Tibial artery (tissue), 4 donors: ENCODE measurements at regions not wholly inside any gene's neighbourhood (a gene's known extent, or its start where the extent isn't known, plus 50 kb on each side); places are given as distances from the start of the nearest gene placed in this dataset.

ENCODE experiments used
- DNase-seq, 2 donors: peaks; one replicate each; pipeline ENCODE4 v3.0.0-alpha.2; 2019
- H3K27ac ChIP-seq, 2 donors: fragments of 200-600 bp; sonication (generic) in 1 of 2; 1 replicate in 1 of 2; 2 replicates in 1 of 2; pipeline ENCODE4 v1.5.1; 2018 to 2019; ENCODE audit warnings: mild to moderate bottlenecking in 1 of 2
- H3K27me3 ChIP-seq, 2 donors: fragments of 200-600 bp; sonication (generic) in 1 of 2; one replicate each; pipeline versions ENCODE4 v1.5.1 to v1.6.0; 2016 to 2019
- H3K36me3 ChIP-seq, 3 donors: fragments of 200-600 bp; sonication (generic) in 2 of 3; one replicate each; pipeline ENCODE4 v1.5.1; 2016 to 2019; ENCODE audit warnings: mild to moderate bottlenecking in 2 of 3
- H3K4me1 ChIP-seq, 4 donors: fragments of 200-600 bp; sonication (generic) in 2 of 4; 1 replicate in 3 of 4; 2 replicates in 1 of 4; pipeline ENCODE4 v1.5.1; 2016 to 2019
- H3K4me3 ChIP-seq, 2 donors: fragments of 200-600 bp; sonication (generic) in 1 of 2; 1 replicate in 1 of 2; 2 replicates in 1 of 2; pipeline ENCODE4 v1.5.1; 2018 to 2019; ENCODE audit warnings: mild to moderate bottlenecking in 2 of 2
- H3K9me3 ChIP-seq, 3 donors: fragments of 200-600 bp; sonication (generic) in 1 of 3; one replicate each; pipeline ENCODE4 v1.5.1; 2016 to 2019
- intact Hi-C: fragments of 100-400 bp; cut with DNase I; formaldehyde crosslinking; loops from one replicate; pipeline ENCODE4 v1.15.0; 2023; ENCODE audit warnings: low total_unique reads
- TF ChIP-seq, protein P1 (sequence below), 2 experiments: fragments of 200-600 bp in 1 of 2; fragments of 450-650 bp in 1 of 2; IDR thresholded peaks; one replicate each; pipeline ENCODE4 v1.5.1; 2017 to 2019; ENCODE audit warnings: antibody characterized with exemption in 2 of 2, mild to moderate bottlenecking in 1 of 2, moderate library complexity in 1 of 2

DNA sequence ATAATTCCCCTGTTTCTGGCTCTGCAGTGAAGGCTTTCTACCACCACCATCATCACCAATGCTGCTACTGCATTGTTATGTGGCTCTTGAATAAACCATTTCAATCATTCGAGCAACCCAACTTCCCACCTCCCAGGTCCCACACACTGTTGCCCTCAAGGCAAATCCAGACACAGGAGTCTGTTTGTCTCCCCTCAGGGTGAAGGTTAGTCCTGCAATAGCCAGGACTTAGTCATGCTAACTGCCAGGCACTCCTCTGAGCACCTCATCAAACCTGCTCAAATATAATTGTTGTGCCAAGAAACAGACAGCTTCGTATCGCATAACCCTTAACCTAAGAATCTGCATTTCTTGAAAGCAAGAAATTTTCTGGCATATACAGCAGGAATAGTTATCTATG lies 213.2 kb downstream of the KDR start:
- Histone ChIP-seq H3K9me3 (no peaks in the 10 kb centered on the region), H3K27ac (peak overlapping the region in 1 of 2 donors; percentile 13), H3K4me3 (no peak overlapping the region), H3K27me3 (no peaks in the 10 kb centered on the region), H3K36me3 (no peaks in the 10 kb centered on the region), H3K4me1 (peaks cover 0 to 58% (median 28%) of the 10 kb centered on the region in 4 donors)
- DNase-seq = no peak
- TF ChIP-seq, protein P1, sequence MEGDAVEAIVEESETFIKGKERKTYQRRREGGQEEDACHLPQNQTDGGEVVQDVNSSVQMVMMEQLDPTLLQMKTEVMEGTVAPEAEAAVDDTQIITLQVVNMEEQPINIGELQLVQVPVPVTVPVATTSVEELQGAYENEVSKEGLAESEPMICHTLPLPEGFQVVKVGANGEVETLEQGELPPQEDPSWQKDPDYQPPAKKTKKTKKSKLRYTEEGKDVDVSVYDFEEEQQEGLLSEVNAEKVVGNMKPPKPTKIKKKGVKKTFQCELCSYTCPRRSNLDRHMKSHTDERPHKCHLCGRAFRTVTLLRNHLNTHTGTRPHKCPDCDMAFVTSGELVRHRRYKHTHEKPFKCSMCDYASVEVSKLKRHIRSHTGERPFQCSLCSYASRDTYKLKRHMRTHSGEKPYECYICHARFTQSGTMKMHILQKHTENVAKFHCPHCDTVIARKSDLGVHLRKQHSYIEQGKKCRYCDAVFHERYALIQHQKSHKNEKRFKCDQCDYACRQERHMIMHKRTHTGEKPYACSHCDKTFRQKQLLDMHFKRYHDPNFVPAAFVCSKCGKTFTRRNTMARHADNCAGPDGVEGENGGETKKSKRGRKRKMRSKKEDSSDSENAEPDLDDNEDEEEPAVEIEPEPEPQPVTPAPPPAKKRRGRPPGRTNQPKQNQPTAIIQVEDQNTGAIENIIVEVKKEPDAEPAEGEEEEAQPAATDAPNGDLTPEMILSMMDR (IDR thresholded peaks at IDR 0.05) = no peak
- intact Hi-C loops = no loop called here

GRCh38 chr4:54909961-54910360 lies 215.4 kb downstream of the KDR start:
- intact Hi-C loops = no loop called here
- H3K9me3 ChIP-seq = no peaks in the 10 kb centered on the region
- H3K27me3 ChIP-seq = no peaks in the 10 kb centered on the region
- no peak overlapping the region for H3K27ac ChIP-seq
- TF ChIP-seq, protein P1 (IDR thresholded peaks at IDR 0.05) = no peak
- no peaks in the 10 kb centered on the region for H3K36me3 ChIP-seq
- H3K4me3 ChIP-seq = no peak overlapping the region
- H3K4me1 ChIP-seq = peaks cover 0 to 44% (median 19%) of the 10 kb centered on the region in 4 donors
- no peak for DNase-seq

DNA sequence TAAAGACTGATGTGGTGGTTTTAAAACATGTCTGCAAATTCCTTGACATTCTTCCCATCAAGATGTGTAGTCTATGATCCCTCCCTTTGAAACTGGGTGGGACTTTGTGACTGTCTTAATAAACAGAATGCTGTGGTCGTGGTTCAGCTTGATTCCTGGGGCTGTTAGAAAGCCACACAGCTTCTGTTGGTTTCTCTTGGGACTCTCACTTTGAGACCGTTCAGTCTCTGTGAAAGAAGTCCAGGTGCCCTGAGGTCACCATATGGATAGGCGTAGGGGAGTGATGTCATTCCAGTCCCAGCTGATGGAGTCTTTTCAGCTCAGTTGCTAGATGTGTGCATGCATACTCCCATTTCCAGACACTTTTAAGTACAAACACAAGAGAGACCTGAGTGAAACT lies 216.6 kb downstream of the KDR start:
- no peak for DNase-seq
- Histone ChIP-seq H3K27me3 (no peaks in the 10 kb centered on the region), H3K9me3 (no peaks in the 10 kb centered on the region), H3K4me3 (no peak overlapping the region), H3K4me1 (peaks cover 0 to 32% (median 8%) of the 10 kb centered on the region in 4 donors), H3K27ac (no peak overlapping the region), H3K36me3 (no peaks in the 10 kb centered on the region)
- intact Hi-C loops = no loop called here
- TF ChIP-seq, protein P1 (IDR thresholded peaks at IDR 0.05) = no peak

DNA sequence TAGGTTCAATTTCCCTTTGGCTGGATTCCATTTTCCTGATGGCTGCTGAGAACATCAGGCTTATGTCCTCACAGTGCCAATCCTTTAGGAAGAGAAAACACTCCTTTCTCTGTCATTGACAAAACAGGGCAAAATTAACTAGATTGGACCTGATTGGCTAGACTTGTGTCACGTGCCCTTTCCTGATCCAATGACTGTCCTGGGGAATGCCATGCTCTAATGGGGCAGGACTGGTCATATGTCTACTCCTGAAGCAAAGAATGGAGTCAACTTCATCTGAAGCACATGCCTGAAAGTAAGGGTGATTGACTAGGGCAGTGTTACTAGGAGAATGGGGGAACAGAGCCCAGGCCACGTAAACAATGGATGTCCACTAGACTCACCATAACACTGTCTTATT lies 220.4 kb downstream of the KDR start:
- Histone ChIP-seq H3K4me3 (no peak overlapping the region), H3K27ac (no peak overlapping the region), H3K27me3 (no peaks in the 10 kb centered on the region), H3K9me3 (no peaks in the 10 kb centered on the region), H3K36me3 (no peaks in the 10 kb centered on the region), H3K4me1 (peaks cover 0 to 21% (median 5%) of the 10 kb centered on the region in 4 donors)
- TF ChIP-seq, protein P1 (IDR thresholded peaks at IDR 0.05) = no peak
- DNase-seq = no peak
- intact Hi-C loops = no loop called here

DNA sequence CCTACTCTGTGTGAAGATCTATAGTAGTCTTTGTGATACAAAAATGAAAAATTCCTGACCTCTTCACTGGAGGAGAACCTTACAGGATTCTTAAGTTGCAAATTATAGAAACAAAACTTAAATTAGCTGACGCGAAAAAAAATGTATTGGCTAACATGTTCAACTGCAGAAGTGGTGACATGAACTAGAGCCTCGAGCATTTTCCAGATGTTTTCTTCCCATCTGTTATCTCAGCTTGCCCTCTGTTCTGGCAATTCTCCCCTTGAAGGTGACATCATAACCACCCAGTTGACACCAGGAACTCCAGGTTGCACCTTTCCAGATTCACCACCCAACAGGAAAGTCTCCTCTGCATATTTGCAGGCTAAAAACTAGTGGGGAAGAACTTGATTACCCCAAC lies 222.4 kb downstream of the KDR start:
- Histone ChIP-seq H3K27me3 (no peaks in the 10 kb centered on the region), H3K27ac (peak overlapping the region in 1 of 2 donors; percentile 14), H3K4me1 (peaks cover 0 to 21% (median 5%) of the 10 kb centered on the region in 4 donors), H3K9me3 (no peaks in the 10 kb centered on the region), H3K4me3 (no peak overlapping the region), H3K36me3 (no peaks in the 10 kb centered on the region)
- intact Hi-C loops = no loop called here
- TF ChIP-seq, protein P1 (IDR thresholded peaks at IDR 0.05) = no peak
- no peak for DNase-seq

- TF ChIP-seq, protein P1 (IDR thresholded peaks at IDR 0.05) = no peak
- DNase-seq = no peak
- peaks cover 0 to 21% (median 5%) of the 10 kb centered on the region in 4 donors for H3K4me1 ChIP-seq
- intact Hi-C loops = no loop called here
- H3K27ac ChIP-seq = peak overlapping the region in 1 of 2 donors; percentile 16
- H3K27me3 ChIP-seq = no peaks in the 10 kb centered on the region
- H3K36me3 ChIP-seq = no peaks in the 10 kb centered on the region
- H3K9me3 ChIP-seq = no peaks in the 10 kb centered on the region
- no peak overlapping the region for H3K4me3 ChIP-seq
These were observed 223.1 kb downstream of the KDR start for GRCh38 chr4:54902271-54902670.
